Activated CD8-positive, alpha-beta memory T cell treated with anti-CD3 and anti-CD28 coated beads for 24 hours (primary cell): ENCODE measurements at regions not wholly inside any gene's neighbourhood (a gene's known extent, or its start where the extent isn't known, plus 50 kb on each side); places are given as distances from the start of the nearest gene placed in this dataset.

Source experiments
- DNase-seq: peaks from one replicate; pipeline ENCODE4 v3.0.0-alpha.2; 2020

DNA sequence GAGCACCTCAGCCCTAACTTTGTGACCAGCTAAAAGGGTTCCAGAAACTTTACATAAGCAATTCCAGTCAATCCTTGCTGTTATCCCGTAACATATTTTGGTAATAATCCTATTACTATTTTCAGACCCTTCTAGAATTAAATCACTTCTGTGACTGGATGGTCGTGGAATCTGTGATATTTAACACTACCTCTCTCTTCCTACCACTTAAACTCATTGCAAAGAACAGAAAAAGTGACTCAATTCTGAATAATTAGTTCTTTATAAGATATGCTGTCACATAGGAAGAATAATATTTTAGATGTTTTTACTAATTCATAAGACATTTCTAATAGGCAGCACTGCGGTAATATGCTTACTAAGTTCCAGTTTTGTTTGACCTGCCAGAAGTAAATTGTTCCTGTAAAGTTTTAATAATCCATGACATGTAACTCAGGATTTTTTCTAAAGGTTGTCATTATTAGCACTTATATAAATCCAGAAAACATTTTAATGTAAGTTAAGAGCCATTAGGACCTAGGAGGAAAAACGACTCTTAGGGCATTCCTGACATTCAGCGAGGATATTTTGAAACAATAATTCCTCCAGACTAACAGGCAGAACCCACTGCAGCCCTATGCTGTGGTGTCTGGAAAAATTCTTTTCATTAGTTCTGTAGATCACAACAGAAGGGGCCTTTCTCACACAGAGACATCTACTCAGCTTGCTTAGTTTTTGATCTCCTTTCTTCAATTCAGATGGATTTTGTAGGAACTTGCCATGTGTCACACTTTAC, 113.3 kb upstream of the MBNL1 start:
- DNase-seq, result no peak

DNA sequence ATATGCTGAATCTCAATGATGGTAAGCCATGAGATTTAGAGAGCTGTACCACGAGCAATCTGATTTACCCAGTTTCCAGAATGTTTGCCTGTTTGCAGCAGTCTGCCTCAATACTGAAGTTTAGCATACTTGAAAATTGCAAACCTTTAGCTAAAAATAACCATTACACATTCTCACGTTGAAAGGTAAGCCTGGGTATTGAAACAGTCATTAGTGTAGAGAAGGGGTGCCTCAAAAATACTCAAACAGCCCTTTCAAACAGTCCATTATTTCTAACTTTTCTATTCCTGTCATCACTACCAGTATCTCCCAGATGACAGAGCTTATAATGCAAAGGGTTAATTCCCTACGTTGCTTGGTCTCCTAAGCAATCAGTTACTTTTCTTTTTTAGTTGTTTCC, 111.8 kb upstream of the MBNL1 start:
- no peak for DNase-seq

DNA sequence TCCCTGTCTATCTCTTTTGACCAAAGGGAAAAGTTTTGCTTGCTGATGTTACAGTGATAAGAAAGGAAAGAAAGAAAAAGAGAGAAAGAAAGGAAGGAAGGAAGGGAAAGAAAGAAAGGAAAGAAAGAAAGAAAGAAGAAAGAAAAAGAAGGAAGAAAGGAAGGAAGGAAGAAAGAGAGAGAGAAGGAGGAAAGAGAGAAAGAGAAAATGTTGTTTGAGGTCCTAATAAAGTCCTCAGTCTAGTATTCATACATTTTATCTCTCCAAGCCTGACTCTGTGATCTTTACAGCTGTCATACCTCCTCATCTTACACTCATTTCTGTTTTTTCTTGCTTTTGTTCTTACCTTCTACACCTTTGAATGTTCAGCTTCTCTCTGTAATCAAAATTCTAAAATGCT, 111.4 kb upstream of the MBNL1 start:
- no peak for DNase-seq

DNA sequence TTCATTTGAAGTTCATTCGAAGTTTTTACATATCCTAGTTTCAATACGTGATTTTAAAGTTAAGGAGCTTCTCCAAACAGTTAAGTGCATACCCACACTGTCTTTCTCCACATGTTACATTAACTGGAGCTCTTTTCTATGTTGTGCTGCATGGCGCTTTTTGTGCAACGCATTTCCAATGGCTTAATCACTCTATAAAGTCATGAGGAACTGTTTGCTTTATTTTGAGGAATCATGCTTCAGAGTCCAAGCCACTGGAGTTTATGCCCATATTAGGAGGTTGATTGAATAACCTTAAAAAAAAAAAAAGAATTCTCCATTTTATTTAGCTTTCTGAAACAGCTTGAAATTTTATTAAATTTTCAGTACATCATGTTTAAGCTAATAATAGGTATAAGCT, 109.4 kb upstream of the MBNL1 start:
- no peak for DNase-seq

DNA sequence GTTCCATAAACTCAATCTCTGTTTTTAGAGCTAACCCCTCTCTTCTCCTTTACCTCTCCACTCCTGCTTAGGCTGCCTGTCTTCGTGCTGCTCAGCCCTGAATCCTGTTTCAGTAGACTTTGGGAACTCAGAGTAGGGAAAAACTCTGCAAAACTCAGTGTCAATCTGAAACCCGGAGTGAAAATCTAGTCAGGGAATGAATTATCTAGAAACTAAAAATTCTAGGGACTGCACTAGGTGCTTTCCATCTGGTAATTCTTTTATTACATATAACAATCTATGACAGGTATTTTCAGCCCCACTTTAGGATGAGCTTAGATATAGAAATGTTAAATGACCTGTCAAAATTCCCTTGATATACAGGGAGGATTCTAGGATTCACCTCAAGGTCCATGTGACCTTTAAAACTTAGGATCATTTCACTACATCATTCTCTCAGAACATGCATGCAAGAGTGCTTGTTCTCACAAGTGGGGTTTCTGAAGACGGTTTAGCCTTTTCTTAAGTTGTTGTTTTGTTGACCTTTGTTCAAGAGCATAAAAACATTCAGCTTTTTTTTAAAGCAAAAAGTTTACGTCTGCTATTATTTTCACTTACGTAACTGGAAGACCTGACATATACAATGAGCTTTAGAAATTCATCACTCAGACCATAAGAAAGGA, 108.2 kb upstream of the MBNL1 start:
- DNase-seq, result no peak

DNA sequence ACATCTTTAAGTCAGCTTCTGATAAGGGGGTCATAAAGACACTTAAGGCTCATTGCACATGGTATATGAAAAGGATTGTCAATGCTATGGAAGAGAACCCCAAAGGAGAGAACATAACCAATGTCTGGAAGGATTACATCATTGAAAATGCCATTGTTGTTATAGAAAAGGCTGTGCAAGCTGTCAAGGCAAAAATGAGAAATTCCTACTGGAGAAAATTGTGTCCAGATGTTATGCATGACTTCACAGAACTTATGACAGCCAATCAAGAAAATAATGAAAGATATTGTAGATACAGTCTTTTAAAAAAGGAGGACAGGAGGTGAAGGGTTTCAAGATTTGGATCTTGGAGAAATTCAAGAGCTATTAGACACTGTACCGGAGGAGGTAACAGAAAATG, 96.3 kb upstream of the MBNL1 start:
- no peak for DNase-seq

DNA sequence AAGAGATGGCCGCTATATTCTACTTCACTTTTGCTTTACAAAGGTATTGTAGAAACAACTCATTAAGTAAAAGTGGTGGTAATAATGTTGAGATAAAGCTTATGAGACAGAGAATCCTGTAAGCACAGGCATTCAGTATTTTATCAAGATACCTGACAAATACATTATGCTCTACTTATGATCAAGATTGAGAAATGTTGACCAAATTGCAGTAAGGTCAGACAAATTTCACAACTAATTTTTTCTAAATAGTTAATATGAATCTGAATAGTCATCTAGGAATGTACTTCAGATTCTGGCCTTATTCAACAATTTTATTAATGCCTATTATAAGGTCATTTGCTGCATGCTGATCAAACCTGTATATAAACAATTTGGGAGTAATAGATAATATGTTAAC, 95.1 kb upstream of the MBNL1 start:
- no peak for DNase-seq

DNA sequence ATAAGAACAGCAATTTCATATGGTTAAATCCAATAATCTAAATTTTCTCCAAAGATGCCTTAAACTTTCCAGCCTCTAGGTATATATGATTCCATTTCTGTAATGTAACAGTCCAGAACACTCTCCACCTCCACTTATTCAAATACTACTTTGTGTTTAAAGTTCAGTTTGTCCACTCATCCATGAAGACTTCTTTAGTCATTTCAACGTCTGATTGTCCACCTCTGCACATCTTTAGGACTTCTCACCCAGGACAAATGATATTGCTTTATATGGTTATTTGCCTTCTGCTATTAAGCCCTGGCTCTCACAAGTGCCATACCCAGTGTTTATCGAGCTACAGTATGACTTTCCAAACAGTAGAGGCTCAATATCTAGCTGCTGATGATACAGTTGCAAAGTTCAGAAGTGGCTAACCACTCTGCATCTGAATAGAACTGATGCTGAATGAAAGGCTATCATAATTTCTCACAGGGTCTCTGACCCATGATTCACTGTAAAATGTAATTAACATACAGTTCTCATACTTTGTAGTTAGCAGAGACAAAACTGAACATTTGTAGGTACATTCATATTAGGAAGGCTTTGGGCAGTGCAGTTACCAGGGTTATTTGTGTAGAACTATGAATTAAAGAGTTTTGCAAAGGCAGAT, 93.7 kb upstream of the MBNL1 start:
- no peak for DNase-seq

DNA sequence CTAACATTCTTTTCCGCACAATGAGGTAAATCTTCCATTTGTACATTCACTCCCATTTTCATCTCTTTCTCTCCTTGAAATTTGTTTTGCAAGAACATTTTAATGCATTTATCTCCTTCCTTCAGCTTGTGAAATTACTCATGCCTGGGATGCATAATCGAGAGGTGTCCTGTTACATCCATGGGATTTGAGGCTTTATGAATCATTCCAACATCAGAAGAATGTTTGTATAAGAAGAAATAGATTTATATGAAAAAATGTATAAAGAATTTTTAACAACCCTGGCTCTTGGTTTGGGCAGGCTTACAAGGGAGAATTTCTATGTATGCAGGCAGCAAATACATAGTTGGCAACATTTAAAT, 93.2 kb upstream of the MBNL1 start:
- no peak for DNase-seq

DNA sequence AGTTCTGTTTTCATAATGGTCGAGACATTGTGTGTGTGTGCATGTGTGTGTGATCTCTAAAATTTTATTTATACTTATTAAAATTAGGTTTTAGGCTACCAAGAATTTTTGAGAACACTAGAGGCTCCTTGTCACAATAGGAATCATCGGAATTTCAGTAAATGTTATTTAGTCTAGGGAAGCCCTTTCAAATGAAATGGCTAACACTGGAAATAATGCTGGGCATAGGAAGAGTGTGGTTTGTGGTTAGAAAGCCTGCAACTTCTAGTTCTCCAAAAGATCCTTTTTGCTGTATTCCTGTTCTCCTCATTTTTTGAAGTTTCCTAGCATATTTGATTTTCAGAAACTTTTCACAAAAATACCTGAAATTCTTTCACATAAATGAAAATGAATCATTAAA, 92.5 kb upstream of the MBNL1 start:
- no peak for DNase-seq

DNA sequence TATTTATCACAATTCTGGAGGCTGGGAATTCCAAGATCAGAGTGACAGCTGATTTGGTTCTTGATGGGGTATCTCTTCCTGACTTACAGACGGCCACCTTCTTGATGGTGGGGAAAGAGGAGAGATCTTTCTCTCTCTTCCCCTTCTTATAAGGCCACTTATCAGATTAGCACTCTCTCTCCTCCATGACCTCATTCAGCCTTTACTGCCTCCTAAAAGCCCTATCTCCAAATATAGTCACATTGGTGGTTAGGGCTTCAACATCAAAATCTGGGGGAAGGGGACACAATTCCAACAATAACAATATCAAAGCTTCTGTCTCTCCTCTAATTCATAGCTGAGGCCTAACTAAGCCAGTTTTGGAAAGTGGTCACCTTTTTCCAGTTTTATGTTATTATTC, 91.7 kb upstream of the MBNL1 start:
- DNase-seq, result no peak

DNA sequence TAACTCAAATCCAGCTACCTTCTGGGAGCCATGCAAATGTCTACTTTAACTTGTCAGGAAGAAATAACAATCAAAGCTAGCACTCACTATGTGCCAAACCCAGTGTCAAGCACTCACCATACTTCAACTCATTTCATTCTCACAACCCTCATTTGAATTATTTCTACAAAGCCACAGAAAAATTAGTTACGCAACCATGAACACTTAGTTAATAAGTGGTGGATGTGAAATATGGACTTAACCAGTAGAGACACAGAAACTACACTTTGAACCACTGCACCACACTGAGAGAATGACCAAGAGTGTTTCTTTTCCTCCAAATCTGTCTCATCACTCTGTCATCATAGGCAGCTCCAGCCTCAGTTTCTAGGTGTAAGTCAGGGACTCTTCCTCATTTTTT, 91.0 kb upstream of the MBNL1 start:
- DNase-seq, result no peak

DNA sequence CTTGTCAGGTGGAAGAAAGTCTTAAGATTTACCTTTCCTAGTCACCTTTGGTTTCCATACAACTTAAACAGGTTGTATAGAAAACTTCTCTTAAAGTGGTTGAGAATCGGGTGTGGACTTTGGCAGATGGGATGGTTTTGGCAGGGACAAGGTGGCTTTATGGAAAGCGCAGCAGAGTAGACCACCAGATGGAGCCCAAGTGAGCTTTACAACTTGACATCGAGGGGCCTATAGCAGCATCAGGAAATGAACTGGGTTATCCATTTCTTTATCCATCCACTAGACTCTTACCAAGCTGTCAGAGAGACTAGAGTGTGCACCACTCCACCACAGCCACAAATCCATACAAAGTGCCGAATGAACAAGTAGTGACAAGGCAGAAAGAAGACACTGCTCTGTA, 85.3 kb upstream of the MBNL1 start:
- DNase-seq, result peak; percentile 72

DNA sequence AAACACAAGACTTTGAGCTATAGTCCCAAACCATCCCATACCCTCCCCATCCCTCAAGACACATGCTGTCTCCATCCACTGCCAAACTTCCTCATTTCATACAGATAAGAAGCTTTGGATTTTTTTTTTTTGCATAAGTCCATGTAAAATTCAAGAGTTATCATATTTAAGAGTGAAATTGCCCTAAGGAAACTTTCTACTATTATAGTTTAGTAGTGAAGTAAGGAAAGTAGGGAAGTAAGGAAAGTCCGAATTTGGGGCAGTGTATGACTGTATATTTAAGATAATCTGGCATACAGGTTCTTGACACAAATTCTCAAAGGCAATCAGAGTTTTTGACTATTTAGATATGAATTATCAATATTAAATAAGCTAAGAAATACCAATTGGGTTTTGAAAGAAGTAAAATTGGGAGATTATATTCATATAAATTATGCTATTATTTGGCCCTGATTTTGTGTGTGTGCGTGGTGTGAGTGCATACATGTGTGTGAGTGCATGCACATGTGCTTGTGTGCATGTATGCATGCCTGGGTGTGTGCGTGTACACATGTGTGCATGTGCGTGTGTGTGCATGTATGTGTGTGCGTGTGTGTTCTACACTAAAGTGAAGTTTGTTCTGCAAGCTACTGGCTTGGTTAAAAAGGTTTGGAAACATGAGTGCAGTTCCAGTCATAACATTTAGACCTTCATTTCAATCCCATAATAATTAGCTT, 83.6 kb upstream of the MBNL1 start:
- no peak for DNase-seq

DNA sequence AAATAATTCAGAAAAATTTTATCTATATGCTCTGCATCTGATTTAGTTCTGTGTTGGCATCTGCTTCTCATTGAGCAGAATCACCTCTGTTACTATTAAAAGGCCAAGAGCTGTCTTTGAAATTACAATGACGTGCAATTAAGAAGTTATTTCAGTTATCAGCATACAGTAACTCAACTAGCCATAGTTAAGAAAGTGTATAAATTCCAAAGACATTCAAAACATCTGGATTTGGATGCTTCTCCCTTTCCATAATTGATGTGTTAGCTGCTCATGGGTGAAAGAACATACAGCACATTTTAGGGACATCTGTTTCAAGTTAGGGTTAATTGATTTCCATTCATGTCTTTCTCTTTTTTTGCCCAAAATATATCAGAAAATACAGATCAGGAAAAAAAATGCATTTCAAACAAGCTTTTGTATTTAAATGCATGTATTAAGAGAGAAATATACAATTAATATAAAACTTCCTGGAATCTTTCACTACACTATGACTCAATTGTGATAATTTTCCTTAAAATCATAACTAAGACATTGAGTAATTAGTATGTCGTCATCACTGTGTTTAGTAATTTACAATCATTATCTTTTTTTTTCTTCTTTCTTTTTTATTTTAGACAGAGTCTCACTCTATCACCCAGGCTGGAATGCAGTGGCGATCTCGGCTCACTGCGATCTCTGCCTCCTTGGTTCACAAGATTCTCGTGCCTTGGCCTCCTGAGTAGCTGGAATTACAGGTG, 82.7 kb upstream of the MBNL1 start:
- DNase-seq, result no peak

DNA sequence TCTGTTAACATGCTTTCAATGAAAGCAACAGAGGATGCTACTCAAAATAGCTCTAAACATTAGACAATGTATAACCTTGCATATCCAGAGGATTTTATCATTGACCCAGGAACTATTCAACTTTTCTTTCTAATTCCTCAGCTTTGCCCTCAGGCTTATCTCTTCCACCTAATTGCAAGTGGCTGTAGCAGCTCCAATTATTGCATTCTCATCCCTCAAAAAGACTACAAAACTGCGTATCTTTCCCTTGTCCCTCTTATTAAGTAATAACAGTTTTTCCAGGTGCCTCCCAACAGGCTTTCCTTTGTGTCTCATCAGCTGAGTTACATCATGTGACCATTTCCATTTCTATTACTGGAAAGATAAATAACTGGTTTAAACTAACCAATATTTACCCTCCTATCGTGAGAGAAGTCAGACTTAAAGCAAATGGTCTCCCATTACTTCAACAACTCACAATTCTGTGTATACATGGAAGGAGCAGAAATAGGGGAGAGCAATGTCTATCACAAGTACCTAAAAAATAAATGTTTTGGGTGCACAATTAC, 78.0 kb upstream of the MBNL1 start:
- no peak for DNase-seq

DNA sequence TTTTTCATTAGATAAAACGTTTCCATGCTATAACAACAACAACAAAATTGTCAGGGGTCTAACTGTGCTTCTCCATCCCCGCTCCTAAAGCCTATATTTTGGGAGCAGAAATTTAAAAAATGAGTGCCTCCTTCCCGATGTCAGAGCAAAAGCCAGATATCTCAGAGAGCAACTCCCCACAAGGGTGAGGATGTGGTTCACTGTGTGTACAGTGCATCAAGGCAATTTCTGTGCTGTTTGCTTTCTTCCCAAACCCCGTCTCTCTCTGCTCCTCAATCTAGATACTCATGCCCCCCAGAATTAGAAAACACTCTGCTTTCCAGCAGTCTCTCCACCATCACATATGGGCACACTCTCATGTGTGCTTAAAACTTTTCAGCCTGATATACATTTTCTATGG, 76.7 kb upstream of the MBNL1 start:
- DNase-seq, result no peak

DNA sequence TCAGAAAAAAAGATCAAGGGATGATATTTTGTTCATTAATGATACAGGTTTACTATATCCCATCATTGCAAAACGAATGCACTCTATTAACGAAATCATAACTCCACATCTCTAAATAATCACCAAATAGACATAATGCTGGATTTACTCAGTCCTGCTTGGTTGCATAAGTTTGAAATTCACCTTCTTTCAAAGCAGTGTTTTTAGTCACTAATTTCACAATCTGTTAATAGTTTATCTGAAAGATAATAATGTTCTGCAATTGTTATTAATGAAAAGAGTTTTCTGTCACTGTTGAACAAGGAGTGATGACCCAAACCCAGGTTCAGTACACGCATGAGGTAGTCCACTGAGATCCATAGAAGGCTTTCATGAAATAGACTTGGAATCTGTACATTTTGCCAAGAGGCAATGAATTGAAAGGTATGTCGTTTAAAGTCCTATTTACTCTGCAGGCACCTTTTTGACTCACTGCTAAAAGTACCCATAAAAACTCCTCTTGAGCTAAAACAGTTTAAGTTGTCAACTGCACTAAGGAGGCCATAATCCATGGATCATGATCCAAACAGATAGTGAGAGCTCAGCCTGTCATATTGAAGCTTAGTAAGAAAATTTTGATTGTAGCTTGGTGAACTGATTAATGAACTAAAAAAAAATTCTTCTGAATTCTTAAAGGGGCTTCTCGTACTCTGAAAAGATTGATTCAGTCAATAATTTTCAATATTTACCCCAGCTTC, 75.6 kb upstream of the MBNL1 start:
- DNase-seq, result no peak

DNA sequence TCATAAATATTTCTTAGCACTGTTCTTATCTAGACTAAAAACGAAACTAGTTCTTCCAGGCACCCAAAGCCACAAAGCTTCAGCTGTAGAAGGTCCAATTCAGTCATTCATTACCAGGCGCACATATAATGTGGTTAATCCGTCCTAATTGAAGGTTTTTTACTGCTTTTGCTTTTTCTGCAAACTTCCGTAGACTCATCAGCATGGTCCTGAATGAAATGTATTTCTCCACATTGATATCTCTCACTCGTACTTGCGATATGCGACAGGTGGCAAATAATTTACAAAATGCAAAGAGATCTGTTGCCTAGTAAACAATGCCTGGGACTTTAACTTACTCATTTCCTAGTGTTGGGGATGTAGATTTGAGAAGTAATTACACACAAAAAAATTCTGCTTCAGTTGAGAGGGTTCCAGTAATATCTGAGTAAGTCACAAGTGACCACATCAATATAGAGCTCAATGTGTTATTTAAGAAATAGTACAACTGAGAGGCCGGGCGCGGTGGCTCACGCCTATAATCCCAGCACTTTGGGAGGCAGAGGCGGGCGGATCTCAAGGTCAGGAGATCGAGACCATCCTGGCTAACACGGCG, 75.0 kb upstream of the MBNL1 start:
- DNase-seq, result no peak

DNA sequence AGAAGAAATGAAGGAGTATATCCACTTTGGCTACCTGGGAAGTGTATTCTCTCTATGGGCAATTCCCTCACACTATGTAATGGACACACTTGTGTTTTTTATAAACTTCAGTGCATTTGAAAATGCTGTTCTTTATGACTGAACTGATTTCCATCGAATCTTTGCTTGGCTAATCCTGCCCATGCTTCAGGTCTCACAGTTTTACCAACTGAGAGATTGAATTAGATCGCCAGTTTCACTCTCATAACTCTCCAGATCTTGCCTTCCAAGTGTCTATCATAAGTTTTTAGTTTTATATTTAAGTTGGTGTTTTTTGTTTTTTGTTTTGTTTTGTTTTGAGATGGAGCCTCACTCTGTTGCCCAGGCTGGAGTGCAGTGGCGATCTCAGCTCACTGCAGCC, 73.5 kb upstream of the MBNL1 start:
- no peak for DNase-seq

DNA sequence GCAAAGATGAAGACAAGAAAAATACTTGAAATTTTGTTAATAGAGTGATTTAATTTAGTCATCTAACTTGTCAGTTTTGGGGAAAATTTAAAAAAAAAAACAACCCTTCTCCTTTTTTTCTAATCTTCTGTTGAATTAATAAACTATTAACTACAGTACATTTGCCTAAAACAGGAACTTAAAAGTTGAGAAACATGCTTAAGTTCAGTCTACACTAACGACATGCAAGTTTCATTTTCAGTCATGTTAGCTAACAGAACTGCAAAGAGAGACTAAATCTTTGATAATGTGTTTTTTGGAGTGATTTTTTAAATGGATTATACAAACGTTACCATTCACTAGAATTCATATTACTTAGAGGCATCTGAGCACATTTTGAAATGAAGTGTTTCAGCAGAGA, 71.9 kb upstream of the MBNL1 start:
- no peak for DNase-seq

DNA sequence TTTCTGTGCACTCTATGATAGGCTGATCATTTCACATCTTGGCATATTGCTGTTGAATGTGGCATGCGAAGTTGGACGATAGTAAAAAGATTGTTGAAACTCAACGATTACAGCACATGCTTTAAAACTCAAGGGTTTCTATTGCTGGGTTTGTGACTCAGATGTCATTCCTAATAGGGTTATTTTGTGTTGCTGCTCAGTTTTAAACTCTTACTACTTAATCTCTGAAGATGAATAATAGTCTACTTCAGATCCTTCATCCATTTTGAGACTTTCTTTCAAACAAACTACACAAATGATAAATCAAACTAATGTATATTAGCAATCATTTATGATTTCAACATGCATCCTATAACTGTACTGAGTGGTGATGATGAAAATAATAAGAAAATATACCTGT, 71.3 kb upstream of the MBNL1 start:
- DNase-seq, result no peak
